K562 (cell line): ENCODE measurements at regions not wholly inside any gene's neighbourhood (a gene's known extent, or its start where the extent isn't known, plus 50 kb on each side); places are given as distances from the start of the nearest gene placed in this dataset.
A peak's percentile ranks its signal among the peaks of the same experiment; 100 is the strongest.

ENCODE experiments used
- ESRRA ChIP-seq: fragments of 450-650 bp; IDR thresholded peaks from 2 replicates; pipeline ENCODE4 v1.6.1; 2014; ENCODE audit warnings: low read depth, mild to moderate bottlenecking, moderate library complexity, borderline replicate concordance
- EZH2 ChIP-seq: IDR thresholded peaks from 2 replicates; pipeline ENCODE4 v1.6.1; 2012; ENCODE audit warnings: low read depth, mild to moderate bottlenecking, inconsistent platforms, low read length, borderline replicate concordance
- FOS ChIP-seq: IDR thresholded peaks from 3 replicates; pipeline ENCODE4 v1.6.1; 2011; ENCODE audit not compliant: insufficient read length; ENCODE audit errors: extremely low read depth
- MAZ ChIP-seq, 2 experiments: fragments of 450-650 bp in 1 of 2; sonication (generic) in 1 of 2; formaldehyde crosslinking; IDR thresholded peaks in 1 of 2; conservative IDR thresholded peaks in 1 of 2; 2 replicates each; pipeline versions ENCODE4 v1.4.0 to v1.5.0; 2020; ENCODE audit warnings: mild to moderate bottlenecking in 1 of 2, missing genetic modification reagents in 1 of 2
- NRF1 ChIP-seq, 2 experiments: fragments of 450-650 bp; IDR thresholded peaks in 1 of 2; conservative IDR thresholded peaks in 1 of 2; 2 replicates each; pipeline ENCODE4 v1.6.1; 2014; ENCODE audit warnings: mild to moderate bottlenecking in 2 of 2
- PCBP2 ChIP-seq: fragments of 200-400 bp; formaldehyde crosslinking; IDR thresholded peaks from 2 replicates; pipeline ENCODE4 v1.6.1; 2018; ENCODE audit warnings: low read length, low read depth, mild to moderate bottlenecking, moderate library complexity; ENCODE audit not compliant: poor library complexity, severe bottlenecking
- POLR2A ChIP-seq: fragments of 450-650 bp; conservative IDR thresholded peaks from 2 replicates; pipeline ENCODE4 v1.6.1; 2016
- POLR2AphosphoS5 ChIP-seq: IDR thresholded peaks from 2 replicates; pipeline ENCODE4 v1.6.1; 2011; ENCODE audit warnings: mild to moderate bottlenecking, low read depth, low read length, moderate library complexity; ENCODE audit not compliant: control insufficient read depth, insufficient read depth
- ZBTB1 ChIP-seq: sonication (generic); formaldehyde crosslinking; IDR thresholded peaks from 2 replicates; pipeline ENCODE4 v1.8.1; 2023; ENCODE audit warnings: missing genetic modification reagents, low read depth, mild to moderate bottlenecking, borderline replicate concordance
- TF ChIP-seq, protein P1 (sequence below), 3 experiments: IDR thresholded peaks in 2 of 3; conservative IDR thresholded peaks in 1 of 3; 2 replicates each; pipeline ENCODE4 v1.5.1; 2011 to 2012; ENCODE audit warnings: low read length in 3 of 3, mild to moderate bottlenecking in 3 of 3, control low read depth in 2 of 3, improper control_type of control experiment in 1 of 3, inconsistent platforms in 1 of 3, low read depth in 1 of 3, mixed read lengths in 1 of 3, moderate library complexity in 1 of 3; ENCODE audit not compliant: insufficient read depth in 2 of 3
- TF ChIP-seq, protein P2 (sequence below): fragments of 250-450 bp; sonication (Bioruptor Pico); IDR thresholded peaks from 2 replicates; pipeline ENCODE4 v1.8.0; 2022; ENCODE audit warnings: inconsistent platforms

DNA sequence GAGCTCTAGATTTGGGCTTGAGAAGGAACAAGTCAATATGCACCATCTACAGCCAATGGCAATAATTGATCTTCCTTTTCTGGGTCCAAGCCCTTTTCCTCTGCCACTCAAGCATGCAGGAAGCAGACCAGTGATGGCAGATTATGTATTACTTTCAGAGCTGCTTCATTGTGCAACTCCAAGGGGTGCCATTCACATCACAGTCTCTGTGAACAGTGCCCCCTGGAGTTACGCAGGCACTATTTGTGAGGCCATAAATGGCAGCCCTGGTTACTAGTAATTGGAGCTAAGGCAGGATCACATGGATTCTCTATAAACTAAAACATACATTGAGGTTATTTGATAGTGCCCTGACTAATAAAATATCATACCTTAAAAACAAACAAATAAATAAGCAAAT, 313.4 kb upstream of the SLC7A11 start:
- TF ChIP-seq ESRRA = no peak
- no peak for TF ChIP-seq NRF1 (conservative IDR thresholded peaks at IDR 0.05 in 1 of 2, IDR thresholded peaks at IDR 0.05 in 1 of 2)
- TF ChIP-seq, protein P1, sequence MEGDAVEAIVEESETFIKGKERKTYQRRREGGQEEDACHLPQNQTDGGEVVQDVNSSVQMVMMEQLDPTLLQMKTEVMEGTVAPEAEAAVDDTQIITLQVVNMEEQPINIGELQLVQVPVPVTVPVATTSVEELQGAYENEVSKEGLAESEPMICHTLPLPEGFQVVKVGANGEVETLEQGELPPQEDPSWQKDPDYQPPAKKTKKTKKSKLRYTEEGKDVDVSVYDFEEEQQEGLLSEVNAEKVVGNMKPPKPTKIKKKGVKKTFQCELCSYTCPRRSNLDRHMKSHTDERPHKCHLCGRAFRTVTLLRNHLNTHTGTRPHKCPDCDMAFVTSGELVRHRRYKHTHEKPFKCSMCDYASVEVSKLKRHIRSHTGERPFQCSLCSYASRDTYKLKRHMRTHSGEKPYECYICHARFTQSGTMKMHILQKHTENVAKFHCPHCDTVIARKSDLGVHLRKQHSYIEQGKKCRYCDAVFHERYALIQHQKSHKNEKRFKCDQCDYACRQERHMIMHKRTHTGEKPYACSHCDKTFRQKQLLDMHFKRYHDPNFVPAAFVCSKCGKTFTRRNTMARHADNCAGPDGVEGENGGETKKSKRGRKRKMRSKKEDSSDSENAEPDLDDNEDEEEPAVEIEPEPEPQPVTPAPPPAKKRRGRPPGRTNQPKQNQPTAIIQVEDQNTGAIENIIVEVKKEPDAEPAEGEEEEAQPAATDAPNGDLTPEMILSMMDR (IDR thresholded peaks at IDR 0.05 in 2 of 3, conservative IDR thresholded peaks at IDR 0.05 in 1 of 3; ENCODE audit: insufficient read depth in 2 of 3, low read depth in 1 of 3, low read length in 3 of 3) = peak; percentile 61 to 73 (median 65)
- TF ChIP-seq FOS = no peak
- TF ChIP-seq MAZ (CRISPR knock-in tag; conservative IDR thresholded peaks at IDR 0.05 in 1 of 2, IDR thresholded peaks at IDR 0.05 in 1 of 2) = no peak
- no peak for TF ChIP-seq EZH2
- TF ChIP-seq POLR2A = no peak
- no peak for TF ChIP-seq ZBTB1 (CRISPR knock-in tag)
- TF ChIP-seq POLR2AphosphoS5 = no peak
- TF ChIP-seq, protein P2, sequence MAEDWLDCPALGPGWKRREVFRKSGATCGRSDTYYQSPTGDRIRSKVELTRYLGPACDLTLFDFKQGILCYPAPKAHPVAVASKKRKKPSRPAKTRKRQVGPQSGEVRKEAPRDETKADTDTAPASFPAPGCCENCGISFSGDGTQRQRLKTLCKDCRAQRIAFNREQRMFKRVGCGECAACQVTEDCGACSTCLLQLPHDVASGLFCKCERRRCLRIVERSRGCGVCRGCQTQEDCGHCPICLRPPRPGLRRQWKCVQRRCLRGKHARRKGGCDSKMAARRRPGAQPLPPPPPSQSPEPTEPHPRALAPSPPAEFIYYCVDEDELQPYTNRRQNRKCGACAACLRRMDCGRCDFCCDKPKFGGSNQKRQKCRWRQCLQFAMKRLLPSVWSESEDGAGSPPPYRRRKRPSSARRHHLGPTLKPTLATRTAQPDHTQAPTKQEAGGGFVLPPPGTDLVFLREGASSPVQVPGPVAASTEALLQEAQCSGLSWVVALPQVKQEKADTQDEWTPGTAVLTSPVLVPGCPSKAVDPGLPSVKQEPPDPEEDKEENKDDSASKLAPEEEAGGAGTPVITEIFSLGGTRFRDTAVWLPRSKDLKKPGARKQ (CRISPR knock-in tag) = no peak
- TF ChIP-seq PCBP2 = no peak
